Vagina (tissue), 2 donors: ENCODE measurements at regions not wholly inside any gene's neighbourhood (a gene's known extent, or its start where the extent isn't known, plus 50 kb on each side); places are given as distances from the start of the nearest gene placed in this dataset. TPM values are rescaled to one million over a fixed set of nuclear protein-coding genes. Genes with fewer than 3 reads are reported as not detected.

Experiments
- DNase-seq, 2 donors: peaks; one replicate each; pipeline ENCODE4 v3.0.0-alpha.2; 2017; ENCODE audit errors: extremely low spot score in 2 of 2
- H3K27ac ChIP-seq: fragments of 200-600 bp; sonication (generic); one replicate; pipeline ENCODE4 v1.5.1; 2019
- H3K27me3 ChIP-seq: fragments of 200-600 bp; sonication (generic); one replicate; pipeline ENCODE4 v1.5.1; 2019
- H3K36me3 ChIP-seq, 2 donors: fragments of 200-600 bp; sonication (generic); one replicate each; pipeline ENCODE4 v1.5.1; 2017 to 2019
- H3K4me1 ChIP-seq: fragments of 200-600 bp; sonication (generic); one replicate; pipeline ENCODE4 v1.5.1; 2019
- H3K4me3 ChIP-seq, 2 donors: fragments of 200-600 bp; sonication (generic); 1 replicate in 1 of 2; 2 replicates in 1 of 2; pipeline ENCODE4 v1.5.1; 2016 to 2019
- H3K9me3 ChIP-seq: fragments of 200-600 bp; sonication (generic); one replicate; pipeline ENCODE4 v1.5.1; 2019
- CTCF ChIP-seq, 3 experiments: fragments of 450-650 bp in 2 of 3; fragments of 200-600 bp in 1 of 3; sonication (generic) in 1 of 3; IDR thresholded peaks; one replicate each; pipeline ENCODE4 v1.5.1; 2017 to 2019; ENCODE audit warnings: antibody characterized with exemption in 3 of 3, mild to moderate bottlenecking in 2 of 3, moderate library complexity in 2 of 3
- POLR2A ChIP-seq, 2 donors: fragments of 450-650 bp; IDR thresholded peaks; one replicate each; pipeline ENCODE4 v1.6.1; 2017; ENCODE audit warnings: antibody characterized with exemption in 2 of 2, mild to moderate bottlenecking in 2 of 2, moderate library complexity in 2 of 2
- POLR2AphosphoS5 ChIP-seq, 2 donors: sonication (generic); formaldehyde crosslinking; IDR thresholded peaks; one replicate each; pipeline ENCODE4 v1.9.0; 2017; ENCODE audit warnings: antibody characterized with exemption in 2 of 2, mild to moderate bottlenecking in 2 of 2, low read depth in 1 of 2; ENCODE audit not compliant: insufficient read depth in 1 of 2
- intact Hi-C: fragments of 100-400 bp; cut with DNase I; formaldehyde crosslinking; loops from one replicate; pipeline ENCODE4 v1.15.1; 2023
- microRNA-seq: library from miRNA; unstranded; fragments of <30 nt; microRNA quantifications from one replicate; pipeline ENCODE4, GENCODE V29; 2017; ENCODE audit warnings: borderline number of aligned reads, borderline replicate concordance

- no peak for DNase-seq
- H3K27me3 ChIP-seq, result no peaks in the 10 kb centered on the region
- no peak for TF ChIP-seq POLR2AphosphoS5 (IDR thresholded peaks at IDR 0.05; ENCODE audit: insufficient read depth in 1 of 2, low read depth in 1 of 2)
- no peak for TF ChIP-seq CTCF (IDR thresholded peaks at IDR 0.05)
- no peaks in the 10 kb centered on the region for H3K4me1 ChIP-seq
- no peaks in the 10 kb centered on the region for H3K36me3 ChIP-seq
- no peaks in the 10 kb centered on the region for H3K9me3 ChIP-seq
- no peak overlapping the region for H3K27ac ChIP-seq
- no peak overlapping the region for H3K4me3 ChIP-seq
- intact Hi-C loops, result no loop called here
Observed at GRCh38 chr3:67311440-67311839, 313.3 kb downstream of the KBTBD8 start.

GRCh38 chr3:67312155-67312554, 314.0 kb downstream of the KBTBD8 start:
- H3K27me3 ChIP-seq, result no peaks in the 10 kb centered on the region
- no peak overlapping the region for H3K4me3 ChIP-seq
- no peak overlapping the region for H3K27ac ChIP-seq
- intact Hi-C loops, result no loop called here
- no peak for DNase-seq
- TF ChIP-seq POLR2AphosphoS5 (IDR thresholded peaks at IDR 0.05; ENCODE audit: insufficient read depth in 1 of 2, low read depth in 1 of 2) (no peak), CTCF (IDR thresholded peaks at IDR 0.05) (no peak), POLR2A (IDR thresholded peaks at IDR 0.05) (no peak)
- H3K4me1 ChIP-seq, result no peaks in the 10 kb centered on the region
- H3K9me3 ChIP-seq, result no peaks in the 10 kb centered on the region
- no peaks in the 10 kb centered on the region for H3K36me3 ChIP-seq

GRCh38 chr3:67318162-67318561, 320.1 kb downstream of the KBTBD8 start:
- Histone ChIP-seq H3K27ac (no peak overlapping the region), H3K4me1 (no peaks in the 10 kb centered on the region), H3K36me3 (no peaks in the 10 kb centered on the region), H3K9me3 (no peaks in the 10 kb centered on the region), H3K27me3 (no peaks in the 10 kb centered on the region), H3K4me3 (no peak overlapping the region)
- TF ChIP-seq POLR2A (IDR thresholded peaks at IDR 0.05), result no peak
- TF ChIP-seq POLR2AphosphoS5 (IDR thresholded peaks at IDR 0.05; ENCODE audit: insufficient read depth in 1 of 2, low read depth in 1 of 2), result no peak
- TF ChIP-seq CTCF (IDR thresholded peaks at IDR 0.05), result no peak
- DNase-seq, result no peak
- intact Hi-C loops, result no loop called here

- Histone ChIP-seq H3K4me1 (no peaks in the 10 kb centered on the region), H3K4me3 (no peak overlapping the region), H3K27me3 (no peaks in the 10 kb centered on the region), H3K36me3 (no peaks in the 10 kb centered on the region), H3K27ac (no peak overlapping the region), H3K9me3 (no peaks in the 10 kb centered on the region)
- DNase-seq, result no peak
- TF ChIP-seq CTCF (IDR thresholded peaks at IDR 0.05) (no peak), POLR2A (IDR thresholded peaks at IDR 0.05) (no peak), POLR2AphosphoS5 (IDR thresholded peaks at IDR 0.05; ENCODE audit: insufficient read depth in 1 of 2, low read depth in 1 of 2) (no peak)
- intact Hi-C loops, result no loop called here
Observed at GRCh38 chr3:67324554-67324953, 326.4 kb downstream of the KBTBD8 start.

Small RNA genes lying in the stretch of these regions (microRNA-seq; reads per million reads assigned to microRNA genes)
- gene MIR4272, result not detected
